ENCODE measurements at regions not wholly inside any gene's neighbourhood (a gene's known extent, or its start where the extent isn't known, plus 50 kb on each side); places are given as distances from the start of the nearest gene placed in this dataset.

DNA sequence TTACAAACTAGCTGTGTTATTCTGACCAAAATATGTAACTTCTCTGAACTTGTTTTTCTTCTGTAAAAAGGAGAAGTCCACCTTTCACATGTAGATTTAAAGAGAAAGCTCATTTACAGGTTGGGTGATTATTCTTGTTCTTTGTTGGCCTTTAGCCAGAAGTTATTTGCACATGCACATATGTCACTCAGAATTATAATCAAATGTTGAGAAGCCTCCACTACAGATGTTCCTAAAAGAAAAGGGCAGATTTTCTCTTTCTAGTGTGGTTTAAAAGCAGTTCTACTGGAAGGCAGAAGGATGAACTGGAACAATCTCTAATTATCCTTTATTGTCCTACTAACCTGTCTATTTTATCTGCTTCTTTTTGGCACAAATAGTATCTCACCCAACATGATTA is 209.8 kb upstream of the ELAVL2 start:
- TF ChIP-seq SMC3 (IDR thresholded peaks at IDR 0.05; ENCODE audit: low read length): no peak
- TF ChIP-seq, protein P1, sequence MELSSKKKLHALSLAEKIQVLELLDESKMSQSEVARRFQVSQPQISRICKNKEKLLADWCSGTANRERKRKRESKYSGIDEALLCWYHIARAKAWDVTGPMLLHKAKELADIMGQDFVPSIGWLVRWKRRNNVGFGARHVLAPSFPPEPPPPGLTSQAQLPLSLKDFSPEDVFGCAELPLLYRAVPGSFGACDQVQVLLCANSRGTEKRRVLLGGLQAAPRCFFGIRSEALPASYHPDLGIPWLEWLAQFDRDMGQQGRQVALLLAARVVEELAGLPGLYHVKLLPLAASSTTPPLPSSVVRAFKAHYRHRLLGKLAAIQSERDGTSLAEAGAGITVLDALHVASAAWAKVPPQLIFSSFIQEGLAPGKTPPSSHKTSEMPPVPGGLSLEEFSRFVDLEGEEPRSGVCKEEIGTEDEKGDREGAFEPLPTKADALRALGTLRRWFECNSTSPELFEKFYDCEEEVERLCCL (CRISPR knock-in tag; IDR thresholded peaks at IDR 0.05; ENCODE audit: borderline replicate concordance): no peak
- TF ChIP-seq FOXA1 (IDR thresholded peaks at IDR 0.05): no peak
- no peak for TF ChIP-seq FOXA1 (CRISPR knock-in tag; IDR thresholded peaks at IDR 0.05)
